ENCODE measurements at regions not wholly inside any gene's neighbourhood (a gene's known extent, or its start where the extent isn't known, plus 50 kb on each side); places are given as distances from the start of the nearest gene placed in this dataset.

DNA sequence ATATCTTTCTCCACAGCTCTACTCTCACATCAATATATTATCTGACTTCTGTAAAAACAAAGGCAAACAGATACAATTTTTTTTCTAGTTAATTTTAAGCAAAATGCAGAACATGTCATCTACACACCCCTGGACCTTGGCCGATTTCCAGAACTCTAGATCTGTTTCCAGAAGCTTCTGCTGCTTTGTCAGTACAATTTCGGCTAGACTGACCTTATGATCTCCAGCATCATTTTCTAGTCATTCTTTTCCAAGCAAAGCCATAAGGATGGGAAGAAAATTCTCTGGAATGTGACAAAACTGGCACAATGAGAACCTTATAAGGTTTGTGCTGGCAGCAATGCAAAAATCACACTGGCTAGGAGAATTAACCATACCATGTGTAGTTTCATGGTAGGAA is 132.8 kb upstream of the MPDZ start:
- intact Hi-C loops (cut with micrococcal nuclease; ENCODE audit: unreplicated experiment) = no loop called here
- in situ Hi-C loops (cut with MboI) = no loop called here
- H3K4me2 ChIP-seq (ENCODE audit: control insufficient read depth, insufficient read depth) = no peak overlapping the region
- no peak for ATAC-seq
- POLR2A ChIA-PET = no interaction called here
- RAD21 ChIA-PET (ENCODE audit: unreplicated experiment) = no interaction called here
- no peaks in the 10 kb centered on the region for H3K79me2 ChIP-seq (ENCODE audit: control insufficient read depth, insufficient read depth, low read length)
- H3K27me3 ChIP-seq (replicated peaks in 1 of 2; ENCODE audit: control insufficient read depth in 2 of 2, insufficient read depth in 2 of 2, low read length in 1 of 2) = no peaks in the 10 kb centered on the region
- H3K4me1 ChIP-seq (ENCODE audit: control insufficient read depth, insufficient read depth, low read length) = no peaks in the 10 kb centered on the region
- SMC1A ChIA-PET (ENCODE audit: uncharacterized antibody, unreplicated experiment) = no interaction called here
- no peaks in the 10 kb centered on the region for H3K9me3 ChIP-seq (replicated peaks; ENCODE audit: control insufficient read depth, insufficient read depth, low read length)
- no peak overlapping the region for H3K4me3 ChIP-seq
- CTCF ChIA-PET = interaction anchor here (0.7 to 1.6 kb wide), 3 partner anchors 11 to 670 kb away, joined by 3 to 5 read pairs (median 5); no protein-coding TSS in a partner anchor
- FAIRE-seq = no peak
- H2AFZ ChIP-seq (ENCODE audit: control insufficient read depth, low read depth, low read length) = no peak overlapping the region
- no peaks in the 10 kb centered on the region for H4K20me1 ChIP-seq (ENCODE audit: control insufficient read depth, insufficient read depth)
- no peak overlapping the region for H3K9ac ChIP-seq (ENCODE audit: control insufficient read depth, insufficient read depth, low read length)
- BruUV-seq (replicated peaks) = no TSS peak
- no peak overlapping the region for H3K27ac ChIP-seq (ENCODE audit: control insufficient read depth, insufficient read depth)
- WGBS (ENCODE audit: insufficient coverage, insufficient replicate concordance, low lambda C conversion rate, missing lambda C conversion rate) = 10% methylated on average over 2 of the region's 2 CpGs
- H3K36me3 ChIP-seq (ENCODE audit: control insufficient read depth in 2 of 2, insufficient read depth in 2 of 2, low read length in 1 of 2) = no peaks in the 10 kb centered on the region
- no peak for DNase-seq (ENCODE audit: low read depth, low spot score)
- TF ChIP-seq, protein P1, sequence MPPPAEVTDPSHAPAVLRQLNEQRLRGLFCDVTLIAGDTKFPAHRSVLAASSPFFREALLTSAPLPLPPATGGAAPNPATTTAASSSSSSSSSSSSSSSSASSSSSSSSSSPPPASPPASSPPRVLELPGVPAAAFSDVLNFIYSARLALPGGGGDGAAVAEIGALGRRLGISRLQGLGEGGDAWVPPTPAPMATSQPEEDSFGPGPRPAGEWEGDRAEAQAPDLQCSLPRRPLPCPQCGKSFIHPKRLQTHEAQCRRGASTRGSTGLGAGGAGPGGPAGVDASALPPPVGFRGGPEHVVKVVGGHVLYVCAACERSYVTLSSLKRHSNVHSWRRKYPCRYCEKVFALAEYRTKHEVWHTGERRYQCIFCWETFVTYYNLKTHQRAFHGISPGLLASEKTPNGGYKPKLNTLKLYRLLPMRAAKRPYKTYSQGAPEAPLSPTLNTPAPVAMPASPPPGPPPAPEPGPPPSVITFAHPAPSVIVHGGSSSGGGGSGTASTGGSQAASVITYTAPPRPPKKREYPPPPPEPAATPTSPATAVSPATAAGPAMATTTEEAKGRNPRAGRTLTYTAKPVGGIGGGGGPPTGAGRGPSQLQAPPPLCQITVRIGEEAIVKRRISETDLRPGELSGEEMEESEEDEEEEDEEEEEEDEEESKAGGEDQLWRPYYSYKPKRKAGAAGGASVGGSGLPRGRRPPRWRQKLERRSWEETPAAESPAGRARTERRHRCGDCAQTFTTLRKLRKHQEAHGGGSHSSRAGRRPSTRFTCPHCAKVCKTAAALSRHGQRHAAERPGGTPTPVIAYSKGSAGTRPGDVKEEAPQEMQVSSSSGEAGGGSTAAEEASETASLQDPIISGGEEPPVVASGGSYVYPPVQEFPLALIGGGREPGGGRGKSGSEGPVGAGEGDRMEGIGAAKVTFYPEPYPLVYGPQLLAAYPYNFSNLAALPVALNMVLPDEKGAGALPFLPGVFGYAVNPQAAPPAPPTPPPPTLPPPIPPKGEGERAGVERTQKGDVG (CRISPR knock-in tag; IDR thresholded peaks at IDR 0.05) = no peak
- TF ChIP-seq MYB (IDR thresholded peaks at IDR 0.05; ENCODE audit: borderline replicate concordance, low read depth, low read length) (no peak), LARP7 (IDR thresholded peaks at IDR 0.05) (no peak), YY1 (IDR thresholded peaks at IDR 0.05; ENCODE audit: low read depth, low read length) (no peak), PAX5 (IDR thresholded peaks at IDR 0.05; ENCODE audit: borderline replicate concordance, low read depth, low read length) (no peak), NR2F1 (conservative IDR thresholded peaks at IDR 0.05) (no peak), ZNF384 (IDR thresholded peaks at IDR 0.05; ENCODE audit: borderline replicate concordance, low read depth, low read length) (no peak), MEF2A (IDR thresholded peaks at IDR 0.05; ENCODE audit: insufficient read depth, low read depth, low read length) (no peak), ZNF24 (IDR thresholded peaks at IDR 0.05) (no peak), RFX5 (IDR thresholded peaks at IDR 0.05; ENCODE audit: low read depth, low read length) (no peak), POLR2A (IDR thresholded peaks at IDR 0.05; ENCODE audit: low read depth, low read length) (no peak), POLR2AphosphoS5 (IDR thresholded peaks at IDR 0.05; ENCODE audit: low read length) (no peak), DPF2 (IDR thresholded peaks at IDR 0.05) (no peak), RELA (IDR thresholded peaks at IDR 0.05; ENCODE audit: borderline replicate concordance, partially characterized antibody) (no peak)
- TF ChIP-seq, protein P2, sequence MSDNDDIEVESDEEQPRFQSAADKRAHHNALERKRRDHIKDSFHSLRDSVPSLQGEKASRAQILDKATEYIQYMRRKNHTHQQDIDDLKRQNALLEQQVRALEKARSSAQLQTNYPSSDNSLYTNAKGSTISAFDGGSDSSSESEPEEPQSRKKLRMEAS (IDR thresholded peaks at IDR 0.05; ENCODE audit: low read depth, low read length) = no peak
- TF ChIP-seq, protein P3, sequence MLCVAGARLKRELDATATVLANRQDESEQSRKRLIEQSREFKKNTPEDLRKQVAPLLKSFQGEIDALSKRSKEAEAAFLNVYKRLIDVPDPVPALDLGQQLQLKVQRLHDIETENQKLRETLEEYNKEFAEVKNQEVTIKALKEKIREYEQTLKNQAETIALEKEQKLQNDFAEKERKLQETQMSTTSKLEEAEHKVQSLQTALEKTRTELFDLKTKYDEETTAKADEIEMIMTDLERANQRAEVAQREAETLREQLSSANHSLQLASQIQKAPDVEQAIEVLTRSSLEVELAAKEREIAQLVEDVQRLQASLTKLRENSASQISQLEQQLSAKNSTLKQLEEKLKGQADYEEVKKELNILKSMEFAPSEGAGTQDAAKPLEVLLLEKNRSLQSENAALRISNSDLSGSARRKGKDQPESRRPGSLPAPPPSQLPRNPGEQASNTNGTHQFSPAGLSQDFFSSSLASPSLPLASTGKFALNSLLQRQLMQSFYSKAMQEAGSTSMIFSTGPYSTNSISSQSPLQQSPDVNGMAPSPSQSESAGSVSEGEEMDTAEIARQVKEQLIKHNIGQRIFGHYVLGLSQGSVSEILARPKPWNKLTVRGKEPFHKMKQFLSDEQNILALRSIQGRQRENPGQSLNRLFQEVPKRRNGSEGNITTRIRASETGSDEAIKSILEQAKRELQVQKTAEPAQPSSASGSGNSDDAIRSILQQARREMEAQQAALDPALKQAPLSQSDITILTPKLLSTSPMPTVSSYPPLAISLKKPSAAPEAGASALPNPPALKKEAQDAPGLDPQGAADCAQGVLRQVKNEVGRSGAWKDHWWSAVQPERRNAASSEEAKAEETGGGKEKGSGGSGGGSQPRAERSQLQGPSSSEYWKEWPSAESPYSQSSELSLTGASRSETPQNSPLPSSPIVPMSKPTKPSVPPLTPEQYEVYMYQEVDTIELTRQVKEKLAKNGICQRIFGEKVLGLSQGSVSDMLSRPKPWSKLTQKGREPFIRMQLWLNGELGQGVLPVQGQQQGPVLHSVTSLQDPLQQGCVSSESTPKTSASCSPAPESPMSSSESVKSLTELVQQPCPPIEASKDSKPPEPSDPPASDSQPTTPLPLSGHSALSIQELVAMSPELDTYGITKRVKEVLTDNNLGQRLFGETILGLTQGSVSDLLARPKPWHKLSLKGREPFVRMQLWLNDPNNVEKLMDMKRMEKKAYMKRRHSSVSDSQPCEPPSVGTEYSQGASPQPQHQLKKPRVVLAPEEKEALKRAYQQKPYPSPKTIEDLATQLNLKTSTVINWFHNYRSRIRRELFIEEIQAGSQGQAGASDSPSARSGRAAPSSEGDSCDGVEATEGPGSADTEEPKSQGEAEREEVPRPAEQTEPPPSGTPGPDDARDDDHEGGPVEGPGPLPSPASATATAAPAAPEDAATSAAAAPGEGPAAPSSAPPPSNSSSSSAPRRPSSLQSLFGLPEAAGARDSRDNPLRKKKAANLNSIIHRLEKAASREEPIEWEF (IDR thresholded peaks at IDR 0.05; ENCODE audit: insufficient replicate concordance, low read depth, low read length) = no peak
